Stimulated activated naive CD8-positive, alpha-beta T cell treated with anti-CD3 and anti-CD28 coated beads, Interleukin-15, Interleukin-2, amounts not matched to agents 100 U/mL and 50 U/mL, for 24 hours (primary cell): ENCODE measurements at regions not wholly inside any gene's neighbourhood (a gene's known extent, or its start where the extent isn't known, plus 50 kb on each side); places are given as distances from the start of the nearest gene placed in this dataset.

Source experiments
- ATAC-seq: fragments of 150-1000 bp; cut with Tn5 transposase; one replicate; pipeline ENCODE4 v1.10.0; 2021
- DNase-seq: peaks from one replicate; pipeline ENCODE4 v3.0.0; 2021

- ATAC-seq (no peak), DNase-seq (no peak)
Measured at GRCh38 chr11:105230586-105230985, 91.0 kb upstream of the CARD18 start.

GRCh38 chr11:105229761-105230160, 90.2 kb upstream of the CARD18 start:
- ATAC-seq (no peak), DNase-seq (no peak)

- ATAC-seq: no peak
- DNase-seq: no peak
Measured at GRCh38 chr11:105229257-105229656, 89.7 kb upstream of the CARD18 start.

- no peak for DNase-seq
- no peak for ATAC-seq
Measured at GRCh38 chr11:105227363-105227762, 87.8 kb upstream of the CARD18 start.

- DNase-seq (no peak), ATAC-seq (no peak)
Measured at GRCh38 chr11:105226766-105227165, 87.2 kb upstream of the CARD18 start.

GRCh38 chr11:105226091-105226490, 86.5 kb upstream of the CARD18 start:
- no peak for ATAC-seq

GRCh38 chr11:105224482-105225253, 85.1 kb upstream of the CARD18 start:
- no peak for DNase-seq

More at GRCh38 chr11:105226091-105226490, 86.5 kb upstream of the CARD18 start:
- no peak for DNase-seq

GRCh38 chr11:105220121-105220520, 80.6 kb upstream of the CARD18 start:
- no peak for ATAC-seq
- no peak for DNase-seq

More at GRCh38 chr11:105224482-105225253, 85.1 kb upstream of the CARD18 start:
- no peak for ATAC-seq

- no peak for DNase-seq
Measured at GRCh38 chr11:105219670-105220069, 80.1 kb upstream of the CARD18 start.

GRCh38 chr11:105219269-105219668, 79.7 kb upstream of the CARD18 start:
- DNase-seq: no peak
- ATAC-seq: no peak

More at GRCh38 chr11:105219670-105220069, 80.1 kb upstream of the CARD18 start:
- no peak for ATAC-seq

GRCh38 chr11:105215528-105215927, 76.0 kb upstream of the CARD18 start:
- ATAC-seq (no peak), DNase-seq (no peak)

GRCh38 chr11:105211806-105212554, 72.4 kb upstream of the CARD18 start:
- ATAC-seq (no peak), DNase-seq (no peak)

- no peak for DNase-seq
- no peak for ATAC-seq
Measured at GRCh38 chr11:105208019-105208418, 68.5 kb upstream of the CARD18 start.

GRCh38 chr11:105206633-105207032, 67.1 kb upstream of the CARD18 start:
- no peak for ATAC-seq
- no peak for DNase-seq

- no peak for DNase-seq
Measured at GRCh38 chr11:105204636-105205035, 65.1 kb upstream of the CARD18 start.

GRCh38 chr11:105203569-105204240, 64.1 kb upstream of the CARD18 start:
- DNase-seq (no peak), ATAC-seq (no peak)

More at GRCh38 chr11:105204636-105205035, 65.1 kb upstream of the CARD18 start:
- no peak for ATAC-seq

- ATAC-seq (peak; percentile 69), DNase-seq (no peak)
Measured at GRCh38 chr11:105202844-105203548, 63.4 kb upstream of the CARD18 start.

GRCh38 chr11:105202422-105202821, 62.9 kb upstream of the CARD18 start:
- no peak for ATAC-seq
- no peak for DNase-seq

- DNase-seq (no peak), ATAC-seq (no peak)
Measured at GRCh38 chr11:105201166-105201565, 61.6 kb upstream of the CARD18 start.

GRCh38 chr11:105197071-105197815, 57.7 kb upstream of the CARD18 start:
- DNase-seq (no peak), ATAC-seq (no peak)

GRCh38 chr11:105193260-105193659, 53.7 kb upstream of the CARD18 start:
- no peak for ATAC-seq

More at GRCh38 chr11:105193260-105193659, 53.7 kb upstream of the CARD18 start:
- no peak for DNase-seq
